GM21447 (cell line): ENCODE measurements at regions not wholly inside any gene's neighbourhood (a gene's known extent, or its start where the extent isn't known, plus 50 kb on each side); places are given as distances from the start of the nearest gene placed in this dataset.

Experiments
- ATAC-seq: cut with Tn5 transposase; IDR thresholded peaks from one replicate; pipeline ENCODE4 v1.9.1; 2021; ENCODE audit not compliant: unreplicated experiment

- ATAC-seq = no peak
These were observed 324.4 kb downstream of the BRINP1 start for GRCh38 chr9:119044806-119045205.

- no peak for ATAC-seq
These were observed 321.5 kb downstream of the BRINP1 start for GRCh38 chr9:119047513-119048307.

- no peak for ATAC-seq
These were observed 319.0 kb downstream of the BRINP1 start for GRCh38 chr9:119050281-119050680.

- no peak for ATAC-seq
These were observed 316.8 kb downstream of the BRINP1 start for GRCh38 chr9:119052339-119053030.

- no peak for ATAC-seq
These were observed 316.2 kb downstream of the BRINP1 start for GRCh38 chr9:119053070-119053469.

- no peak for ATAC-seq
These were observed 308.4 kb downstream of the BRINP1 start for GRCh38 chr9:119060629-119061385.

- no peak for ATAC-seq
These were observed 297.6 kb downstream of the BRINP1 start for GRCh38 chr9:119071636-119072035.

- no peak for ATAC-seq
These were observed 295.2 kb downstream of the BRINP1 start for GRCh38 chr9:119074017-119074416.

- ATAC-seq = no peak
These were observed 291.2 kb downstream of the BRINP1 start for GRCh38 chr9:119078015-119078414.

- no peak for ATAC-seq
These were observed 285.6 kb downstream of the BRINP1 start for GRCh38 chr9:119083673-119084072.

GRCh38 chr9:119086590-119086989, 282.6 kb downstream of the BRINP1 start:
- no peak for ATAC-seq

- no peak for ATAC-seq
These were observed 281.2 kb downstream of the BRINP1 start for GRCh38 chr9:119088002-119088547.

GRCh38 chr9:119091074-119091473, 278.2 kb downstream of the BRINP1 start:
- ATAC-seq = no peak

GRCh38 chr9:119092125-119092524, 277.1 kb downstream of the BRINP1 start:
- no peak for ATAC-seq

GRCh38 chr9:119094086-119094485, 275.1 kb downstream of the BRINP1 start:
- no peak for ATAC-seq

- no peak for ATAC-seq
These were observed 274.2 kb downstream of the BRINP1 start for GRCh38 chr9:119095072-119095471.

- no peak for ATAC-seq
These were observed 268.2 kb downstream of the BRINP1 start for GRCh38 chr9:119101048-119101447.

GRCh38 chr9:119114681-119115080, 254.6 kb downstream of the BRINP1 start:
- no peak for ATAC-seq
